ENCODE measurements at regions not wholly inside any gene's neighbourhood (a gene's known extent, or its start where the extent isn't known, plus 50 kb on each side); places are given as distances from the start of the nearest gene placed in this dataset.

GRCh38 chr20:48292806-48293205 is 507.5 kb upstream of the SULF2 start:
- no peak for DNase-seq

- no peak for DNase-seq
Observed at GRCh38 chr20:48291896-48292295, 506.6 kb upstream of the SULF2 start.

GRCh38 chr20:48288930-48289507 is 503.7 kb upstream of the SULF2 start:
- no peak for DNase-seq

- no peak for DNase-seq
Observed at GRCh38 chr20:48287552-48288170, 502.4 kb upstream of the SULF2 start.

- DNase-seq = no peak
Observed at GRCh38 chr20:48287021-48287494, 501.8 kb upstream of the SULF2 start.

GRCh38 chr20:48286601-48287000 is 501.3 kb upstream of the SULF2 start:
- no peak for DNase-seq

- DNase-seq = no peak
Observed at GRCh38 chr20:48285656-48286055, 500.4 kb upstream of the SULF2 start.

GRCh38 chr20:48284837-48285236 is 499.6 kb upstream of the SULF2 start:
- DNase-seq = no peak

- no peak for DNase-seq
Observed at GRCh38 chr20:48284315-48284714, 499.0 kb upstream of the SULF2 start.

GRCh38 chr20:48283470-48284110 is 498.3 kb upstream of the SULF2 start:
- no peak for DNase-seq

GRCh38 chr20:48282591-48283228 is 497.4 kb upstream of the SULF2 start:
- DNase-seq = no peak

GRCh38 chr20:48281501-48281900 is 496.2 kb upstream of the SULF2 start:
- DNase-seq = no peak

GRCh38 chr20:48278961-48279481 is 493.7 kb upstream of the SULF2 start:
- DNase-seq = no peak

- DNase-seq = no peak
Observed at GRCh38 chr20:48277266-48277665, 492.0 kb upstream of the SULF2 start.

GRCh38 chr20:48276021-48276342 is 490.7 kb upstream of the SULF2 start:
- DNase-seq = no peak

GRCh38 chr20:48275286-48276020 is 490.2 kb upstream of the SULF2 start:
- DNase-seq = no peak

- no peak for DNase-seq
Observed at GRCh38 chr20:48273843-48274242, 488.6 kb upstream of the SULF2 start.

GRCh38 chr20:48270885-48271284 is 485.6 kb upstream of the SULF2 start:
- DNase-seq = no peak

- no peak for DNase-seq
Observed at GRCh38 chr20:48267860-48268633, 482.8 kb upstream of the SULF2 start.

- DNase-seq = no peak
Observed at GRCh38 chr20:48266571-48266970, 481.3 kb upstream of the SULF2 start.

GRCh38 chr20:48265791-48266190 is 480.5 kb upstream of the SULF2 start:
- no peak for DNase-seq

GRCh38 chr20:48262955-48263354 is 477.7 kb upstream of the SULF2 start:
- DNase-seq = no peak
